GM12872 (cell line): ENCODE measurements at regions not wholly inside any gene's neighbourhood (a gene's known extent, or its start where the extent isn't known, plus 50 kb on each side); places are given as distances from the start of the nearest gene placed in this dataset.

ENCODE experiments used
- CTCF ChIP-seq: IDR thresholded peaks from 3 replicates; pipeline ENCODE4 v1.5.1; 2011; ENCODE audit warnings: low read depth, mild to moderate bottlenecking, low read length, moderate library complexity; ENCODE audit not compliant: insufficient read depth

- TF ChIP-seq CTCF = no peak
These were observed 96.5 kb upstream of the CRHR1 start for GRCh38 chr17:45687594-45687993.

DNA sequence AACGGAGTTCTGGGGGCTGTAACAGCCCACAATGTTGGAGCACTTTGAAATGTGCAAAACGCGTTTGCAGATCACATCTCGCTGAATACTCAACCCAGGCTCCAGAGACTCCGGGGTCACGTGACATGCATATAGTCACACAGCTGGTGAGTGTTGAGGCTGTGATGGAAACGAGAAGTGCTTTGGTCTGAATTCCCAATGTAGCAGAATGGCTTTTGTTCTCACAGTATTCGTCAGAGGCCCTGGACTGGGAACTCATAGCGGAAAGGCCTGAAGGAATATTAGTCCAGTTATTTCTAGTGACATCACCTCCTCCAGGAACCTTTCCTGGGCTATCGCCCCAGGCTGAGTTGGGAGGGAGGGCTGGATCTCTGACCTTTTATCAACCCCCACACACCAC, 95.8 kb upstream of the CRHR1 start:
- TF ChIP-seq CTCF = no peak

GRCh38 chr17:45688820-45689219, 95.3 kb upstream of the CRHR1 start:
- TF ChIP-seq CTCF = no peak

- no peak for TF ChIP-seq CTCF
These were observed 94.7 kb upstream of the CRHR1 start for GRCh38 chr17:45689451-45689850.

DNA sequence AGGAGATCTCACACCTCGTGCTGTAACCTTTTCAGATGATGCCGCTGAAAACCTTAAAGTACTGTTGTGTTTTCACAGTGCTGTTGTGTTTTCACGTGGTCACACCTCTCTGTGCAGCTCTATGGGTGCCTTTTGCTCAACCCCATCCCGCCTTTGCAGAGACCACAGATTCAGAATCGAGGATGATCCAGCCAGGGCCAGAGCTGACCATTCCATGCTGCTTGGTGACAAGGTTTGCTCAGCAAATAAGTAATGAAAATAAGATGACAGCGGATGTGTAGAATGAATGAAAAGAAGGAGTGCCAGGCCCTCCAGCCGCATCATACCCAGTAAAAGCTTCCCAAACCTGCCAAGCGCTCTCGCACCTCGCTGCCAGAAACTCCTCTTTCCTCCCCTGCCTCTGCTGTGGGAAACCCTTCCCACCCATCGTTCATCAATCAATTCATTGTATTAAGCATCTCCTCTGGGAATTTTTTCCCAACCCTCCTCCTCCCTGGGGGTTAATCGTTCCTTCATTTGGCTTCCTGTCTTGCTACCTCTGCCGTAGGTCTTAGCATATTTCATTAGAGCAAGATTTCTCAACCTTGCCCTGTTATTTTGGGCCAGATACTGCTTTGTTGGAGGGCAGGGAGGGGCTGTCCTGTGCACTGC, 93.4 kb upstream of the CRHR1 start:
- TF ChIP-seq CTCF = no peak

- TF ChIP-seq CTCF = no peak
These were observed 91.5 kb upstream of the CRHR1 start for GRCh38 chr17:45692661-45693060.

GRCh38 chr17:45693792-45694191, 90.3 kb upstream of the CRHR1 start:
- TF ChIP-seq CTCF = no peak
